NCI-H748 (cell line): ENCODE measurements at regions not wholly inside any gene's neighbourhood (a gene's known extent, or its start where the extent isn't known, plus 50 kb on each side); places are given as distances from the start of the nearest gene placed in this dataset.

ENCODE experiments used
- DNase-seq: peaks from one replicate; lab custom pipeline; 2025; ENCODE audit not compliant: unreplicated experiment; lab: John Stamatoyannopoulos, UW

GRCh38 chr2:234308073-234308812 is 188.6 kb downstream of the ARL4C start:
- no peak for DNase-seq

- no peak for DNase-seq
These were observed 189.4 kb downstream of the ARL4C start for GRCh38 chr2:234307322-234307961.

- no peak for DNase-seq
These were observed 190.3 kb downstream of the ARL4C start for GRCh38 chr2:234306426-234307173.

GRCh38 chr2:234305846-234306245 is 191.0 kb downstream of the ARL4C start:
- DNase-seq = no peak

GRCh38 chr2:234304950-234305349 is 191.9 kb downstream of the ARL4C start:
- no peak for DNase-seq

- no peak for DNase-seq
These were observed 194.3 kb downstream of the ARL4C start for GRCh38 chr2:234302664-234302991.

GRCh38 chr2:234300932-234301823 is 195.7 kb downstream of the ARL4C start:
- no peak for DNase-seq

GRCh38 chr2:234300391-234300925 is 196.4 kb downstream of the ARL4C start:
- no peak for DNase-seq

- DNase-seq = no peak
These were observed 198.0 kb downstream of the ARL4C start for GRCh38 chr2:234298918-234299317.

GRCh38 chr2:234296991-234297390 is 199.9 kb downstream of the ARL4C start:
- DNase-seq = no peak

GRCh38 chr2:234293973-234294372 is 202.9 kb downstream of the ARL4C start:
- DNase-seq = peak; percentile 92

- DNase-seq = no peak
These were observed 204.0 kb downstream of the ARL4C start for GRCh38 chr2:234292962-234293243.

GRCh38 chr2:234292205-234292961 is 204.5 kb downstream of the ARL4C start:
- DNase-seq = peak; percentile 34

- peak; percentile 75 for DNase-seq
These were observed 205.1 kb downstream of the ARL4C start for GRCh38 chr2:234291765-234292204.

- DNase-seq = no peak
These were observed 206.2 kb downstream of the ARL4C start for GRCh38 chr2:234290671-234291070.

- no peak for DNase-seq
These were observed 206.9 kb downstream of the ARL4C start for GRCh38 chr2:234289834-234290590.

- peak; percentile 82 for DNase-seq
These were observed 207.9 kb downstream of the ARL4C start for GRCh38 chr2:234288974-234289455.

GRCh38 chr2:234287650-234288049 is 209.2 kb downstream of the ARL4C start:
- DNase-seq = no peak

GRCh38 chr2:234286956-234287355 is 209.9 kb downstream of the ARL4C start:
- no peak for DNase-seq
